GM12878 (cell line): ENCODE measurements at regions not wholly inside any gene's neighbourhood (a gene's known extent, or its start where the extent isn't known, plus 50 kb on each side); places are given as distances from the start of the nearest gene placed in this dataset.

Experiments used
- ATAC-seq: fragments of 200-7000 bp; cut with Tn5 transposase; 3 replicates; pipeline ENCODE4 v1.9.1; 2020; ENCODE audit warnings: mild to moderate bottlenecking, moderate library complexity
- BruUV-seq: library from RNA; stranded (reverse); fragments of 400-500 nt; replicated peaks from 2 replicates; lab custom pipeline; 2021; lab: Mats Ljungman, UMichigan
- CTCF ChIA-PET: fragments of 300-600 bp; sonication (Branson Sonifier 250); formaldehyde crosslinking; extraction: SDS; loops from one replicate; lab custom pipeline; 2021; ENCODE audit warnings: inconsistent platforms; lab: Yijun Ruan, JAX
- POLR2A ChIA-PET: fragments of 350-600 bp; formaldehyde crosslinking; extraction: SDS; loops from one replicate; lab custom pipeline; 2021; ENCODE audit warnings: inconsistent platforms; lab: Charles Lee
- RAD21 ChIA-PET: fragments of 300-600 bp; sonication (Branson Sonifier 250); formaldehyde crosslinking; loops from one replicate; lab custom pipeline; 2023; ENCODE audit warnings: antibody characterized with exemption; ENCODE audit not compliant: unreplicated experiment; lab: Charles Lee
- SMC1A ChIA-PET: fragments of 300-600 bp; sonication (Branson Sonifier 250); formaldehyde crosslinking; loops from one replicate; lab custom pipeline; 2023; ENCODE audit not compliant: unreplicated experiment, uncharacterized antibody; lab: Charles Lee
- DNase-seq: peaks from one replicate; pipeline ENCODE4 v3.0.0-alpha.2; 2011; ENCODE audit warnings: low read depth, low spot score
- FAIRE-seq: peaks from 3 replicates; lab custom pipeline; 2011; peaks lifted over from hg19 to GRCh38; lab: Jason Lieb, UNC
- H2AFZ ChIP-seq: 2 replicates; pipeline ENCODE4 v1.6.0; 2011; ENCODE audit warnings: low read depth, low read length, control low read depth; ENCODE audit not compliant: control insufficient read depth
- H3K27ac ChIP-seq: 2 replicates; pipeline ENCODE4 v1.5.1; 2011; ENCODE audit warnings: control low read depth; ENCODE audit not compliant: control insufficient read depth, insufficient read depth
- H3K27me3 ChIP-seq, 2 experiments: replicated peaks in 1 of 2; 2 replicates each; pipeline versions ENCODE4 v1.6.0 to v1.6.1; 2011; ENCODE audit warnings: low read length in 1 of 2; ENCODE audit not compliant: control insufficient read depth in 2 of 2, insufficient read depth in 2 of 2
- H3K36me3 ChIP-seq, 2 experiments: 2 replicates each; pipeline ENCODE4 v1.5.1; 2011; ENCODE audit warnings: low read length in 1 of 2; ENCODE audit not compliant: control insufficient read depth in 2 of 2, insufficient read depth in 2 of 2
- H3K4me1 ChIP-seq: 2 replicates; pipeline ENCODE4 v1.6.1; 2011; ENCODE audit warnings: mild to moderate bottlenecking, low read length, moderate library complexity, mixed read lengths; ENCODE audit not compliant: control insufficient read depth, insufficient read depth
- H3K4me2 ChIP-seq: 2 replicates; pipeline ENCODE4 v1.6.0; 2011; ENCODE audit warnings: control low read depth; ENCODE audit not compliant: control insufficient read depth, insufficient read depth
- H3K4me3 ChIP-seq: fragments of 200-600 bp; sonication (generic); 2 replicates; pipeline ENCODE4 v1.5.1; 2016
- H3K79me2 ChIP-seq: 2 replicates; pipeline ENCODE4 v1.6.0; 2011; ENCODE audit warnings: low read length; ENCODE audit not compliant: control insufficient read depth, insufficient read depth
- H3K9ac ChIP-seq: 2 replicates; pipeline ENCODE4 v1.8.0; 2011; ENCODE audit warnings: low read length, control low read depth, mixed read lengths; ENCODE audit not compliant: control insufficient read depth, insufficient read depth
- H3K9me3 ChIP-seq: replicated peaks from 3 replicates; pipeline ENCODE4 v1.5.1; 2011; ENCODE audit warnings: mild to moderate bottlenecking, low read length; ENCODE audit not compliant: control insufficient read depth, insufficient read depth
- H4K20me1 ChIP-seq: 2 replicates; pipeline ENCODE4 v1.6.0; 2011; ENCODE audit not compliant: control insufficient read depth, insufficient read depth
- EP300 ChIP-seq, 2 experiments: fragments of 150-350 bp in 1 of 2; IDR thresholded peaks; 2 replicates each; pipeline ENCODE4 v1.6.1; 2011 to 2012; ENCODE audit warnings: low read depth in 2 of 2, low read length in 2 of 2, borderline replicate concordance in 1 of 2, improper control_type of control experiment in 1 of 2, inconsistent platforms in 1 of 2; ENCODE audit not compliant: control insufficient read depth in 1 of 2
- ETV6 ChIP-seq, 2 experiments: fragments of 450-650 bp in 1 of 2; IDR thresholded peaks in 1 of 2; conservative IDR thresholded peaks in 1 of 2; 2 replicates each; pipeline ENCODE4 v1.6.1; 2014; ENCODE audit warnings: antibody characterized with exemption in 1 of 2, borderline replicate concordance in 1 of 2, low read depth in 1 of 2, mild to moderate bottlenecking in 1 of 2, moderate library complexity in 1 of 2
- MTA2 ChIP-seq: fragments of 450-650 bp; IDR thresholded peaks from 2 replicates; pipeline ENCODE4 v1.6.1; 2016; ENCODE audit warnings: low read depth, mild to moderate bottlenecking, moderate library complexity
- NFXL1 ChIP-seq: fragments of 450-650 bp; IDR thresholded peaks from 2 replicates; pipeline ENCODE4 v1.6.1; 2017; ENCODE audit warnings: antibody characterized with exemption, mild to moderate bottlenecking, borderline replicate concordance
- NKRF ChIP-seq: fragments of 450-650 bp; conservative IDR thresholded peaks from 2 replicates; pipeline ENCODE4 v1.6.1; 2017; ENCODE audit warnings: mild to moderate bottlenecking, moderate library complexity
- POLR2A ChIP-seq: IDR thresholded peaks from 2 replicates; pipeline ENCODE4 v1.6.1; 2011; ENCODE audit warnings: low read depth, mild to moderate bottlenecking, low read length
- ZNF217 ChIP-seq: fragments of 450-650 bp; IDR thresholded peaks from 2 replicates; pipeline ENCODE4 v1.6.1; 2017; ENCODE audit warnings: antibody characterized with exemption, mild to moderate bottlenecking
- ZNF687 ChIP-seq: fragments of 450-650 bp; IDR thresholded peaks from 2 replicates; pipeline ENCODE4 v1.6.1; 2017; ENCODE audit warnings: mild to moderate bottlenecking, moderate library complexity
- WGBS: methylation state at CpG from one replicate; pipeline ENCODE4 v1.1.6; 2016; ENCODE audit warnings: low lambda C conversion rate; ENCODE audit not compliant: insufficient replicate concordance, insufficient coverage; ENCODE audit errors: missing lambda C conversion rate; 5-methylcytosine and 5-hydroxymethylcytosine counted together
- in situ Hi-C: fragments of 300-500 bp; cut with MboI; formaldehyde crosslinking; loops from 9 replicates; pipeline ENCODE4 v1.14.3; 2018; ENCODE audit warnings: mixed read lengths
- intact Hi-C: fragments of 100-400 bp; cut with micrococcal nuclease; formaldehyde crosslinking; loops from one replicate; pipeline ENCODE4 v1.14.2; 2022; ENCODE audit not compliant: unreplicated experiment

- Histone ChIP-seq H3K36me3 (no peaks in the 10 kb centered on the region), H3K4me1 (peaks cover 6% of the 10 kb centered on the region; the same call in 1 of the 2 replicates), H3K9ac (no peak overlapping the region), H2AFZ (no peak overlapping the region), H3K9me3 (no peaks in the 10 kb centered on the region; the same call in 2 of the 3 replicates), H3K4me2 (no peak overlapping the region), H3K4me3 (no peak overlapping the region), H3K27ac (no peak overlapping the region; the same call in 1 of the 2 replicates), H4K20me1 (no peaks in the 10 kb centered on the region), H3K79me2 (no peaks in the 10 kb centered on the region), H3K27me3 (no peaks in the 10 kb centered on the region)
- intact Hi-C loops (loop anchor here (1.0 kb wide), 1 partner anchor 26 kb away; no protein-coding TSS in a partner anchor), in situ Hi-C loops (no loop called here)
- BruUV-seq, result no TSS peak
- WGBS, result 19% methylated on average over 3 of the region's 3 CpGs
- ATAC-seq (peak; percentile 62), DNase-seq (peak; percentile 45), FAIRE-seq (no peak)
- POLR2A ChIA-PET, result interaction anchor here (0.9 to 2.3 kb wide), 3 partner anchors 10 to 67 kb away, joined by 3 to 15 read pairs (median 4); no protein-coding TSS in a partner anchor
- SMC1A ChIA-PET, result interaction anchor here (0.5 to 4.4 kb wide), 9 partner anchors 10 to 496 kb away, joined by 3 to 36 read pairs (median 4); no protein-coding TSS in a partner anchor
- RAD21 ChIA-PET, result interaction anchor here (1.4 to 3.8 kb wide), 5 partner anchors 8 to 70 kb away, joined by 3 to 28 read pairs (median 7); no protein-coding TSS in a partner anchor
- no peak for TF ChIP-seq NFXL1
- no peak for TF ChIP-seq ZNF217
- peak; percentile 76 for TF ChIP-seq ZNF687
- TF ChIP-seq POLR2A, result no peak
- no peak for TF ChIP-seq ETV6 (conservative IDR thresholded peaks at IDR 0.05 in 1 of 2, IDR thresholded peaks at IDR 0.05 in 1 of 2; ENCODE audit: borderline replicate concordance in 1 of 2, low read depth in 1 of 2)
- 0 out of 4 replicates have a peak, but pooled peaks of 1 of the 2 experiments have one; percentile 22 for TF ChIP-seq EP300 (IDR thresholded peaks at IDR 0.05; ENCODE audit: borderline replicate concordance in 1 of 2, control insufficient read depth in 1 of 2, low read depth in 2 of 2, low read length in 2 of 2)
- TF ChIP-seq NKRF, result no peak
- TF ChIP-seq MTA2, result no peak
- CTCF ChIA-PET, result interaction anchor here (0.6 to 1.8 kb wide), 10 partner anchors 9 to 270 kb away, joined by 3 to 12 read pairs (median 5); no protein-coding TSS in a partner anchor
Measured at GRCh38 chrX:39170464-39170863, 369.2 kb downstream of the MID1IP1 start.
